Naive thymus-derived CD8-positive, alpha-beta T cell (primary cell): ENCODE measurements at regions not wholly inside any gene's neighbourhood (a gene's known extent, or its start where the extent isn't known, plus 50 kb on each side); places are given as distances from the start of the nearest gene placed in this dataset.
"Not testable (repeated sequence)": the region's sequence is repeated elsewhere in the genome, so short reads cannot be mapped to it uniquely, and the experiment has no call there.

ENCODE experiments used
- ATAC-seq, 2 donors: fragments of 150-1000 bp; cut with Tn5 transposase in 1 of 2; sonication (Bioruptor Pico), chemical (Tn5 transposase) in 1 of 2; 1 replicate in 1 of 2; 2 replicates in 1 of 2; pipeline ENCODE4 v1.10.0; 2021; ENCODE audit warnings: mild to moderate bottlenecking in 2 of 2, moderate library complexity in 2 of 2
- POLR2A ChIA-PET: fragments of 350-600 bp; sonication (Branson Sonifier 250); formaldehyde crosslinking; loops from one replicate; lab custom pipeline; 2021; ENCODE audit warnings: antibody characterized with exemption; lab: Charles Lee
- DNase-seq, 10 donors: peaks; one replicate each; pipeline versions ENCODE4 v3.0.0 to v3.0.0-alpha.2; 2020 to 2022
- H3K27ac Mint-ChIP-seq, 10 donors: one replicate each; pipeline ENCODE4 v1.8.0; 2020 to 2022; ENCODE audit warnings: mild to moderate bottlenecking in 10 of 10, mixed read lengths in 10 of 10, moderate library complexity in 4 of 10, inconsistent platforms in 1 of 10
- H3K27me3 Mint-ChIP-seq, 5 donors: one replicate each; pipeline ENCODE4 v1.8.0; 2021 to 2022; ENCODE audit warnings: mixed read lengths in 5 of 5
- H3K36me3 Mint-ChIP-seq, 3 donors: one replicate each; pipeline ENCODE4 v1.8.0; 2020 to 2022; ENCODE audit warnings: mixed read lengths in 3 of 3, mild to moderate bottlenecking in 2 of 3, inconsistent platforms in 1 of 3
- H3K4me1 Mint-ChIP-seq, 4 donors: one replicate each; pipeline ENCODE4 v1.8.0; 2021 to 2022; ENCODE audit warnings: mixed read lengths in 4 of 4
- H3K4me3 Mint-ChIP-seq, 10 donors: one replicate each; pipeline ENCODE4 v1.8.0; 2020 to 2022; ENCODE audit warnings: mild to moderate bottlenecking in 10 of 10, mixed read lengths in 10 of 10, moderate library complexity in 6 of 10, inconsistent platforms in 1 of 10
- H3K9me3 Mint-ChIP-seq, 9 donors: one replicate each; pipeline ENCODE4 v1.8.0; 2020 to 2022; ENCODE audit warnings: mixed read lengths in 9 of 9, mild to moderate bottlenecking in 3 of 9, inconsistent platforms in 1 of 9, moderate library complexity in 1 of 9

GRCh38 chr14:25411781-25412757, 362.1 kb upstream of the STXBP6 start:
- no peak overlapping the region for H3K27ac Mint-ChIP-seq
- peaks cover 0 to 3% (median 0%) of the 10 kb centered on the region in 9 donors for H3K9me3 Mint-ChIP-seq
- H3K4me1 Mint-ChIP-seq = no peaks in the 10 kb centered on the region

GRCh38 chr14:25406818-25407217, 356.9 kb upstream of the STXBP6 start:
- H3K27me3 Mint-ChIP-seq = peaks cover 0 to 6% (median 3%) of the 10 kb centered on the region in 5 donors
- H3K27ac Mint-ChIP-seq = no peak overlapping the region
- peaks cover 0 to 4% (median 0%) of the 10 kb centered on the region in 3 donors for H3K36me3 Mint-ChIP-seq
- peaks cover 0 to 3% (median 0%) of the 10 kb centered on the region in 9 donors for H3K9me3 Mint-ChIP-seq
- ATAC-seq (no peak), DNase-seq (no peak)
- POLR2A ChIA-PET = no interaction called here
- no peaks in the 10 kb centered on the region for H3K4me1 Mint-ChIP-seq
- H3K4me3 Mint-ChIP-seq = no peak overlapping the region

More at GRCh38 chr14:25411781-25412757, 362.1 kb upstream of the STXBP6 start:
- DNase-seq = no peak
- Mint-ChIP-seq H3K27me3 (peaks cover 0 to 8% (median 5%) of the 10 kb centered on the region in 5 donors), H3K4me3 (no peak overlapping the region), H3K36me3 (peaks cover 0 to 4% (median 0%) of the 10 kb centered on the region in 3 donors)
- POLR2A ChIA-PET = no interaction called here
- no peak for ATAC-seq

GRCh38 chr14:25400607-25401206, 350.8 kb upstream of the STXBP6 start:
- H3K36me3 Mint-ChIP-seq = no peaks in the 10 kb centered on the region
- no peak for ATAC-seq
- H3K4me3 Mint-ChIP-seq = no peak overlapping the region
- POLR2A ChIA-PET = no interaction called here
- H3K9me3 Mint-ChIP-seq = no peaks in the 10 kb centered on the region
- H3K27me3 Mint-ChIP-seq = peaks cover 0 to 1% (median 0%) of the 10 kb centered on the region in 5 donors
- peak in 2 of 10 donors; percentile 3 to 7 for DNase-seq
- no peak overlapping the region for H3K27ac Mint-ChIP-seq
- H3K4me1 Mint-ChIP-seq = no peaks in the 10 kb centered on the region

GRCh38 chr14:25396128-25396527, 346.2 kb upstream of the STXBP6 start:
- H3K27me3 Mint-ChIP-seq = peaks cover 0 to 4% (median 1%) of the 10 kb centered on the region in 5 donors

GRCh38 chr14:25394791-25395391, 344.9 kb upstream of the STXBP6 start:
- H3K4me1 Mint-ChIP-seq = no peaks in the 10 kb centered on the region
- H3K27ac Mint-ChIP-seq = peak overlapping the region in 1 of 10 donors; percentile 61
- H3K27me3 Mint-ChIP-seq = peaks cover 0 to 4% (median 1%) of the 10 kb centered on the region in 5 donors

More at GRCh38 chr14:25396128-25396527, 346.2 kb upstream of the STXBP6 start:
- H3K27ac Mint-ChIP-seq = no peak overlapping the region
- H3K4me1 Mint-ChIP-seq = no peaks in the 10 kb centered on the region
- H3K9me3 Mint-ChIP-seq = peaks cover 0 to 26% (median 3%) of the 10 kb centered on the region in 9 donors
- ATAC-seq (no peak), DNase-seq (no peak)
- POLR2A ChIA-PET = no interaction called here
- H3K4me3 Mint-ChIP-seq = no peak overlapping the region
- no peaks in the 10 kb centered on the region for H3K36me3 Mint-ChIP-seq

GRCh38 chr14:25394356-25394755, 344.4 kb upstream of the STXBP6 start:
- Mint-ChIP-seq H3K27ac (no peak overlapping the region), H3K27me3 (peaks cover 0 to 4% (median 1%) of the 10 kb centered on the region in 5 donors), H3K4me3 (no peak overlapping the region), H3K36me3 (no peaks in the 10 kb centered on the region), H3K9me3 (peaks cover 0 to 27% (median 4%) of the 10 kb centered on the region in 9 donors), H3K4me1 (no peaks in the 10 kb centered on the region)
- POLR2A ChIA-PET = no interaction called here
- DNase-seq (no peak), ATAC-seq (no peak)

More at GRCh38 chr14:25394791-25395391, 344.9 kb upstream of the STXBP6 start:
- POLR2A ChIA-PET = no interaction called here
- H3K36me3 Mint-ChIP-seq = no peaks in the 10 kb centered on the region
- peaks cover 0 to 27% (median 4%) of the 10 kb centered on the region in 9 donors for H3K9me3 Mint-ChIP-seq
- ATAC-seq (no peak), DNase-seq (no peak)
- no peak overlapping the region for H3K4me3 Mint-ChIP-seq

GRCh38 chr14:25389948-25390347, 340.0 kb upstream of the STXBP6 start:
- DNase-seq = no peak
- Mint-ChIP-seq H3K9me3 (peaks cover 0 to 25% (median 4%) of the 10 kb centered on the region in 9 donors), H3K4me3 (no peak overlapping the region), H3K36me3 (no peaks in the 10 kb centered on the region), H3K27me3 (peaks cover 0 to 3% (median 1%) of the 10 kb centered on the region in 5 donors), H3K27ac (no peak overlapping the region), H3K4me1 (no peaks in the 10 kb centered on the region)
- no peak for ATAC-seq
- POLR2A ChIA-PET = no interaction called here

GRCh38 chr14:25381498-25381897, 331.6 kb upstream of the STXBP6 start:
- Mint-ChIP-seq H3K36me3 (no peaks in the 10 kb centered on the region), H3K27ac (no peak overlapping the region), H3K27me3 (peaks cover 0 to 3% (median 0%) of the 10 kb centered on the region in 5 donors), H3K9me3 (peaks cover 0 to 16% (median 0%) of the 10 kb centered on the region in 9 donors), H3K4me3 (no peak overlapping the region), H3K4me1 (no peaks in the 10 kb centered on the region)
- POLR2A ChIA-PET = no interaction called here
- DNase-seq = no peak
- ATAC-seq = no peak

GRCh38 chr14:25375639-25376038, 325.7 kb upstream of the STXBP6 start:
- ATAC-seq (no peak), DNase-seq (no peak)
- POLR2A ChIA-PET = no interaction called here
- Mint-ChIP-seq H3K36me3 (no peaks in the 10 kb centered on the region), H3K4me1 (no peaks in the 10 kb centered on the region), H3K27ac (no peak overlapping the region), H3K4me3 (no peak overlapping the region), H3K9me3 (peaks cover 0 to 41% (median 0%) of the 10 kb centered on the region in 9 donors), H3K27me3 (peaks cover 0 to 3% (median 0%) of the 10 kb centered on the region in 5 donors)

- Mint-ChIP-seq H3K27ac (no peak overlapping the region), H3K27me3 (peaks cover 0 to 3% (median 0%) of the 10 kb centered on the region in 5 donors), H3K36me3 (peaks cover 0 to 6% (median 0%) of the 10 kb centered on the region in 3 donors), H3K9me3 (peaks cover 0 to 21% (median 0%) of the 10 kb centered on the region in 9 donors), H3K4me1 (no peaks in the 10 kb centered on the region), H3K4me3 (no peak overlapping the region)
- DNase-seq (no peak), ATAC-seq (no peak)
- POLR2A ChIA-PET = no interaction called here
These were observed 321.1 kb upstream of the STXBP6 start for GRCh38 chr14:25371068-25371467.

- H3K4me3 Mint-ChIP-seq, ATAC-seq, H3K4me1 Mint-ChIP-seq, H3K27ac Mint-ChIP-seq, POLR2A ChIA-PET, H3K27me3 Mint-ChIP-seq, DNase-seq, H3K36me3 Mint-ChIP-seq: not testable (repeated sequence)
- H3K9me3 Mint-ChIP-seq = peaks cover 0 to 17% (median 5%) of the 10 kb centered on the region in 9 donors
These were observed 320.1 kb upstream of the STXBP6 start for GRCh38 chr14:25370057-25370456.

- Mint-ChIP-seq H3K27me3 (peaks cover 0 to 4% (median 0%) of the 10 kb centered on the region in 5 donors), H3K4me1 (no peaks in the 10 kb centered on the region), H3K27ac (no peak overlapping the region), H3K9me3 (peaks cover 0 to 9% (median 2%) of the 10 kb centered on the region in 9 donors), H3K4me3 (no peak overlapping the region), H3K36me3 (no peaks in the 10 kb centered on the region)
- DNase-seq (no peak), ATAC-seq (no peak)
- POLR2A ChIA-PET = no interaction called here
These were observed 308.4 kb upstream of the STXBP6 start for GRCh38 chr14:25358330-25358729.
